ENCODE measurements at regions not wholly inside any gene's neighbourhood (a gene's known extent, or its start where the extent isn't known, plus 50 kb on each side); places are given as distances from the start of the nearest gene placed in this dataset.

DNA sequence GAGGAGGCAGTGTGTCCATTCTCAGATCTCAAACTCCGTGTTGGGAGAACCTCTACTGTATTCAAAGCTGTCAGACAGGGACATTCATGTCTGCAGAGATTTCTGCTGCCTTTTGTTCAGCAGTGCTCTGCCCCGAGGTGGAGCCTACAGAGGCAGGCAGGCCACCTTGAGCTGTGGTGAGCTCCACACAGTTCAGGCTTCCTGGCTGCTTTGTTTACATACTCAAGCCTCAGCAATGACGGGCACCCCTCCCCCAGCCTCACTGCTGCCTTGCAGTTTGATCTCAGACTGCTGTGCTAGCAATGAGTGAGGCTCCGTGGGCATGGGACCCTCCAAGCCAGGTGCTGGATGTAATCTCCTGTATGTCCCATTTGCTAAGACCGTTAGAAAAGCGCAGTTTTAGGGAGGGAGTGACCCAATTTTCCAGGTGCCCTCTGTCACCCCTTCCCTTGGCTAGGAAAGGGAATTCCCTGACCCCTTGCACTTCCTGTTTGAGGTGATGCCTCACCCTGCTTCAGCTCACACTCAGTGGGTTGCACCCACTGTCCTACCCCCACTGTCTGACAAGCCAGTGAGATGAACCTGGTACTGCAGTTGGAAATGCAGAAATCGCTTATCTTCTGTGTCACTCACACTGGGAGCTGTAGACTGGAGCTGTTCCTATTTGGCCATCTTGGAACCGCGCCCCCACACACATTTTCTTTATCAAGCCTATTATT is 458.9 kb upstream of the HSFY2 start:
- TF ChIP-seq, protein P1, sequence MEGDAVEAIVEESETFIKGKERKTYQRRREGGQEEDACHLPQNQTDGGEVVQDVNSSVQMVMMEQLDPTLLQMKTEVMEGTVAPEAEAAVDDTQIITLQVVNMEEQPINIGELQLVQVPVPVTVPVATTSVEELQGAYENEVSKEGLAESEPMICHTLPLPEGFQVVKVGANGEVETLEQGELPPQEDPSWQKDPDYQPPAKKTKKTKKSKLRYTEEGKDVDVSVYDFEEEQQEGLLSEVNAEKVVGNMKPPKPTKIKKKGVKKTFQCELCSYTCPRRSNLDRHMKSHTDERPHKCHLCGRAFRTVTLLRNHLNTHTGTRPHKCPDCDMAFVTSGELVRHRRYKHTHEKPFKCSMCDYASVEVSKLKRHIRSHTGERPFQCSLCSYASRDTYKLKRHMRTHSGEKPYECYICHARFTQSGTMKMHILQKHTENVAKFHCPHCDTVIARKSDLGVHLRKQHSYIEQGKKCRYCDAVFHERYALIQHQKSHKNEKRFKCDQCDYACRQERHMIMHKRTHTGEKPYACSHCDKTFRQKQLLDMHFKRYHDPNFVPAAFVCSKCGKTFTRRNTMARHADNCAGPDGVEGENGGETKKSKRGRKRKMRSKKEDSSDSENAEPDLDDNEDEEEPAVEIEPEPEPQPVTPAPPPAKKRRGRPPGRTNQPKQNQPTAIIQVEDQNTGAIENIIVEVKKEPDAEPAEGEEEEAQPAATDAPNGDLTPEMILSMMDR (IDR thresholded peaks at IDR 0.05) = no peak
- no peak for TF ChIP-seq POLR2A (IDR thresholded peaks at IDR 0.05)
